Muscle of back (tissue), 3 donors: ENCODE measurements at regions not wholly inside any gene's neighbourhood (a gene's known extent, or its start where the extent isn't known, plus 50 kb on each side); places are given as distances from the start of the nearest gene placed in this dataset.
A peak's percentile ranks its signal among the peaks of the same experiment; 100 is the strongest.

ENCODE experiments used
- DNase-seq, 3 donors: peaks; one replicate each; pipeline versions ENCODE4 v3.0.0 to v3.0.0-alpha.2; 2013

- no peak for DNase-seq
These were observed 182.5 kb upstream of the LINC00305 start for GRCh38 chr18:64331419-64331818.

GRCh38 chr18:64330931-64331330 lies 182.0 kb upstream of the LINC00305 start:
- no peak for DNase-seq

GRCh38 chr18:64330161-64330560 lies 181.3 kb upstream of the LINC00305 start:
- DNase-seq = no peak

GRCh38 chr18:64322189-64322588 lies 173.3 kb upstream of the LINC00305 start:
- no peak for DNase-seq

- no peak for DNase-seq
These were observed 169.7 kb upstream of the LINC00305 start for GRCh38 chr18:64318547-64318946.

- no peak for DNase-seq
These were observed 163.0 kb upstream of the LINC00305 start for GRCh38 chr18:64311859-64312258.

GRCh38 chr18:64295839-64296238 lies 147.0 kb upstream of the LINC00305 start:
- no peak for DNase-seq

- DNase-seq = no peak
These were observed 146.1 kb upstream of the LINC00305 start for GRCh38 chr18:64294967-64295366.

- no peak for DNase-seq
These were observed 139.5 kb upstream of the LINC00305 start for GRCh38 chr18:64288432-64288831.

GRCh38 chr18:64287926-64288325 lies 139.0 kb upstream of the LINC00305 start:
- DNase-seq = no peak

- no peak for DNase-seq
These were observed 134.2 kb upstream of the LINC00305 start for GRCh38 chr18:64283059-64283458.

- no peak for DNase-seq
These were observed 129.1 kb upstream of the LINC00305 start for GRCh38 chr18:64278026-64278425.

- peak in 2 of 3 donors; percentile 10 to 37 for DNase-seq
These were observed 127.6 kb upstream of the LINC00305 start for GRCh38 chr18:64276311-64277090.

- DNase-seq = peak in 1 of 3 donors; percentile 6
These were observed 126.9 kb upstream of the LINC00305 start for GRCh38 chr18:64275593-64276300.

- no peak for DNase-seq
These were observed 124.8 kb upstream of the LINC00305 start for GRCh38 chr18:64273724-64274123.

GRCh38 chr18:64271975-64272659 lies 123.2 kb upstream of the LINC00305 start:
- no peak for DNase-seq

GRCh38 chr18:64271246-64271645 lies 122.4 kb upstream of the LINC00305 start:
- DNase-seq = no peak

GRCh38 chr18:64270608-64271007 lies 121.7 kb upstream of the LINC00305 start:
- no peak for DNase-seq

- no peak for DNase-seq
These were observed 121.2 kb upstream of the LINC00305 start for GRCh38 chr18:64270121-64270520.

- DNase-seq = no peak
These were observed 115.3 kb upstream of the LINC00305 start for GRCh38 chr18:64264171-64264570.

- DNase-seq = no peak
These were observed 111.9 kb upstream of the LINC00305 start for GRCh38 chr18:64260810-64261209.

GRCh38 chr18:64259871-64260270 lies 111.0 kb upstream of the LINC00305 start:
- DNase-seq = no peak
